ENCODE measurements at regions not wholly inside any gene's neighbourhood (a gene's known extent, or its start where the extent isn't known, plus 50 kb on each side); places are given as distances from the start of the nearest gene placed in this dataset.

DNA sequence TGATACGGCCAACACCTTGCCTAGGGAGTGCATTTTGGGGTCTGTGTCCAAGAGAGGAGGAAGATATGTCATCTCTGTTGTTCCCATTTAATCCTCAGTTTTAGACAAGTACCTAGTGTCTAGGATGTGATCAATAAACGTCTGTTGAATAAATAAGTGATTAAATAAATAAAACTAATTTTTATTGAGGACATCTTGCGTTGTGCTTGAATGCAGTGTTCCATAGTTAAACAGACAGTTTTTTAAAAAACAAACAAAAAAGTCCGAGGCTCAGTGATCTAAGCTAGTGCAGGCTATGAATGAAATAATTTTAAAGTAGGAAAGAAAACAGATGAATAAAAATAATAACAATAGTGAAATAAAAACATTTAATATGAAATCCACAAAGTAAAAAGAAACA, 283.0 kb upstream of the MAF start:
- no peak overlapping the region for H3K18ac ChIP-seq (ENCODE audit: insufficient read length, low read depth, low read length)
- TF ChIP-seq, protein P1, sequence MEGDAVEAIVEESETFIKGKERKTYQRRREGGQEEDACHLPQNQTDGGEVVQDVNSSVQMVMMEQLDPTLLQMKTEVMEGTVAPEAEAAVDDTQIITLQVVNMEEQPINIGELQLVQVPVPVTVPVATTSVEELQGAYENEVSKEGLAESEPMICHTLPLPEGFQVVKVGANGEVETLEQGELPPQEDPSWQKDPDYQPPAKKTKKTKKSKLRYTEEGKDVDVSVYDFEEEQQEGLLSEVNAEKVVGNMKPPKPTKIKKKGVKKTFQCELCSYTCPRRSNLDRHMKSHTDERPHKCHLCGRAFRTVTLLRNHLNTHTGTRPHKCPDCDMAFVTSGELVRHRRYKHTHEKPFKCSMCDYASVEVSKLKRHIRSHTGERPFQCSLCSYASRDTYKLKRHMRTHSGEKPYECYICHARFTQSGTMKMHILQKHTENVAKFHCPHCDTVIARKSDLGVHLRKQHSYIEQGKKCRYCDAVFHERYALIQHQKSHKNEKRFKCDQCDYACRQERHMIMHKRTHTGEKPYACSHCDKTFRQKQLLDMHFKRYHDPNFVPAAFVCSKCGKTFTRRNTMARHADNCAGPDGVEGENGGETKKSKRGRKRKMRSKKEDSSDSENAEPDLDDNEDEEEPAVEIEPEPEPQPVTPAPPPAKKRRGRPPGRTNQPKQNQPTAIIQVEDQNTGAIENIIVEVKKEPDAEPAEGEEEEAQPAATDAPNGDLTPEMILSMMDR (conservative IDR thresholded peaks at IDR 0.05) = no peak
- H3T11ph ChIP-seq (ENCODE audit: low read length) = no peak overlapping the region
- H3K14ac ChIP-seq (ENCODE audit: insufficient read depth, low read length) = no peak overlapping the region
- no peak overlapping the region for H4K91ac ChIP-seq (ENCODE audit: insufficient read length, low read depth, low read length)
- no peak overlapping the region for H3K9ac ChIP-seq (ENCODE audit: extremely low read depth, insufficient read length, low read length)
- no peak overlapping the region for H3K4me2 ChIP-seq (ENCODE audit: insufficient read depth, insufficient read length, low read length)
- Mint-ChIP-seq H3K27me3 (ENCODE audit: low read depth) (no peaks in the 10 kb centered on the region), H3K9me3 (no peaks in the 10 kb centered on the region; a peak in 1 of 5 replicates), H3K36me3 (ENCODE audit: insufficient read depth in 1 of 3, low read depth in 3 of 3) (no peaks in the 10 kb centered on the region), H3K27ac (no peak overlapping the region), H3K4me3 (no peak overlapping the region), H3K4me1 (no peaks in the 10 kb centered on the region)
- WGBS (ENCODE audit: extremely low coverage, insufficient read length, low lambda C conversion rate) = no CpG with 5 or more reads among the region's 4 CpGs
- no peak overlapping the region for H4K5ac ChIP-seq (ENCODE audit: insufficient read length, low read depth, low read length)
- DNase-seq = no peak
- no peak overlapping the region for H2BK20ac ChIP-seq (ENCODE audit: low read depth, low read length, poor library complexity, severe bottlenecking)
- no peaks in the 10 kb centered on the region for H3K23me2 ChIP-seq (ENCODE audit: insufficient read length, low read depth, low read length, poor library complexity, severe bottlenecking)
- H3K4me1 ChIP-seq (ENCODE audit: insufficient read depth, low read length) = no peaks in the 10 kb centered on the region
- no peaks in the 10 kb centered on the region for H3K27me3 ChIP-seq (ENCODE audit: insufficient read depth, low read length)
- no peaks in the 10 kb centered on the region for H3K9me3 ChIP-seq (ENCODE audit: control insufficient read depth, low read depth, low read length)
- H4K20me1 ChIP-seq (ENCODE audit: control insufficient read depth, insufficient read depth, insufficient read length) = no peaks in the 10 kb centered on the region
- no peak overlapping the region for H3K23ac ChIP-seq (ENCODE audit: insufficient read length, low read depth, low read length)
- H3K27ac ChIP-seq (ENCODE audit: insufficient read length, low read depth, low read length) = no peak overlapping the region
- H3K79me1 ChIP-seq (ENCODE audit: insufficient read depth, low read depth, low read length, poor library complexity, severe bottlenecking) = no peaks in the 10 kb centered on the region
- no peak overlapping the region for H2AFZ ChIP-seq (ENCODE audit: low read length)
- H2BK5ac ChIP-seq (ENCODE audit: insufficient read length, low read length) = no peak overlapping the region
- no peak overlapping the region for H3K56ac ChIP-seq (ENCODE audit: insufficient read length, low read depth, low read length)
- H2BK15ac ChIP-seq (ENCODE audit: low read depth, low read length) = no peak overlapping the region
- H3K4ac ChIP-seq (ENCODE audit: low read depth, low read length) = no peak overlapping the region
- no peaks in the 10 kb centered on the region for H3K79me2 ChIP-seq (ENCODE audit: insufficient read depth, low read length)
- H2AK5ac ChIP-seq (ENCODE audit: insufficient read length, low read length) = no peak overlapping the region
- H2BK120ac ChIP-seq (ENCODE audit: low read depth, low read length, poor library complexity, severe bottlenecking) = no peak overlapping the region
- H4K8ac ChIP-seq (replicated peaks; ENCODE audit: insufficient read length, low read depth, low read length) = no peak overlapping the region
- no peak overlapping the region for H2BK12ac ChIP-seq (ENCODE audit: insufficient read length, low read depth, low read length)

Data from H9 (cell line).